H1 (cell line): ENCODE measurements at regions not wholly inside any gene's neighbourhood (a gene's known extent, or its start where the extent isn't known, plus 50 kb on each side); places are given as distances from the start of the nearest gene placed in this dataset.

Experiments used
- CTCF ChIA-PET: fragments of 300-600 bp; sonication (Branson Sonifier 250); formaldehyde crosslinking; loops from one replicate; lab custom pipeline; 2021; ENCODE audit not compliant: partially characterized antibody; lab: Charles Lee
- POLR2A ChIA-PET: fragments of 300-600 bp; sonication (Branson Sonifier 250); formaldehyde crosslinking; loops from one replicate; lab custom pipeline; 2021; ENCODE audit warnings: inconsistent platforms; ENCODE audit not compliant: partially characterized antibody; lab: Charles Lee
- DNase-seq, 2 experiments: peaks; one replicate each; pipeline versions ENCODE4 v3.0.0 to v3.0.0-alpha.2; 2010 to 2022; ENCODE audit warnings: low spot score in 2 of 2, low read depth in 1 of 2, mixed read lengths in 1 of 2
- FAIRE-seq: peaks from 2 replicates; lab custom pipeline; 2011; peaks lifted over from hg19 to GRCh38; lab: Jason Lieb, UNC
- H2AFZ ChIP-seq: 2 replicates; pipeline ENCODE4 v1.8.1; 2012; ENCODE audit warnings: low read length, inconsistent platforms
- H2AK5ac ChIP-seq: 2 replicates; pipeline ENCODE4 v1.6.1; 2013; ENCODE audit warnings: low read depth, low read length
- H2BK120ac ChIP-seq: replicated peaks from 2 replicates; pipeline ENCODE3; 2013; ENCODE audit warnings: low read depth, low read length, inconsistent platforms
- H2BK12ac ChIP-seq: 2 replicates; pipeline ENCODE4 v1.6.1; 2013; ENCODE audit warnings: low read depth, low read length
- H2BK15ac ChIP-seq: 2 replicates; pipeline ENCODE4 v1.6.1; 2013; ENCODE audit warnings: low read length
- H2BK20ac ChIP-seq: 2 replicates; pipeline ENCODE4 v1.6.1; 2013; ENCODE audit warnings: low read length
- H2BK5ac ChIP-seq: 2 replicates; pipeline ENCODE4 v1.6.1; 2013; ENCODE audit warnings: low read depth, low read length
- H3K14ac ChIP-seq: 2 replicates; pipeline ENCODE4 v1.6.1; 2013; ENCODE audit warnings: inconsistent platforms; ENCODE audit not compliant: insufficient read length
- H3K18ac ChIP-seq: 2 replicates; pipeline ENCODE4 v1.6.1; 2013; ENCODE audit warnings: low read length; ENCODE audit errors: extremely low read depth
- H3K23ac ChIP-seq: 2 replicates; pipeline ENCODE4 v1.6.1; 2013; ENCODE audit warnings: inconsistent platforms; ENCODE audit not compliant: insufficient read length
- H3K23me2 ChIP-seq: 2 replicates; pipeline ENCODE4 v1.6.1; 2013; ENCODE audit warnings: low read depth, low read length
- H3K27ac ChIP-seq: 2 replicates; pipeline ENCODE4 v1.6.1; 2011; ENCODE audit warnings: low read depth, low read length, inconsistent platforms
- H3K27me3 ChIP-seq, 4 experiments: replicated peaks in 1 of 4; 1 replicate in 1 of 4; 2 replicates in 3 of 4; pipeline versions ENCODE4 v1.6.1 to v1.8.1; 2011 to 2013; ENCODE audit warnings: low read length in 3 of 4, mild to moderate bottlenecking in 3 of 4, inconsistent platforms in 2 of 4, mixed read lengths in 2 of 4, moderate library complexity in 1 of 4; ENCODE audit not compliant: control insufficient read depth in 3 of 4, insufficient read depth in 3 of 4; ENCODE audit errors: extremely low read depth in 1 of 4
- H3K36me3 ChIP-seq, 4 experiments: 2 replicates each; pipeline versions ENCODE4 v1.6.1 to v1.8.1; 2011 to 2013; ENCODE audit warnings: mild to moderate bottlenecking in 4 of 4, low read length in 3 of 4, moderate library complexity in 2 of 4, control low read depth in 1 of 4, inconsistent platforms in 1 of 4; ENCODE audit not compliant: insufficient read depth in 4 of 4, control insufficient read depth in 2 of 4
- H3K4ac ChIP-seq: replicated peaks from 2 replicates; pipeline ENCODE3; 2013; ENCODE audit warnings: low read length, low read depth, mixed read lengths, inconsistent platforms; ENCODE audit not compliant: insufficient read length
- H3K4me1 ChIP-seq, 4 experiments: replicated peaks in 1 of 4; 1 replicate in 1 of 4; 2 replicates in 3 of 4; pipeline versions ENCODE4 v1.6.1 to v1.8.1; 2011 to 2013; ENCODE audit warnings: low read length in 3 of 4, inconsistent platforms in 2 of 4, mixed read lengths in 1 of 4; ENCODE audit not compliant: insufficient read depth in 4 of 4, control insufficient read depth in 3 of 4
- H3K4me2 ChIP-seq, 2 experiments: 2 replicates each; pipeline versions ENCODE4 v1.6.1 to v1.8.1; 2011 to 2013; ENCODE audit warnings: low read depth in 2 of 2, low read length in 2 of 2, control low read depth in 1 of 2, inconsistent platforms in 1 of 2, mild to moderate bottlenecking in 1 of 2; ENCODE audit not compliant: insufficient read depth in 1 of 2
- H3K4me3 ChIP-seq, 4 experiments: fragments of 200-600, 300-600 bp in 1 of 4; sonication (generic), shearing (Covaris generic), sonication (Bioruptor Twin) in 1 of 4; 2 replicates each; pipeline versions ENCODE4 v1.5.1 to v1.8.1; 2011 to 2016; ENCODE audit warnings: low read length in 4 of 4, low read depth in 3 of 4, control low read depth in 2 of 4, inconsistent platforms in 2 of 4, mild to moderate bottlenecking in 2 of 4, mixed read lengths in 1 of 4, moderate library complexity in 1 of 4; ENCODE audit not compliant: insufficient read depth in 2 of 4; ENCODE audit errors: extremely low read depth in 1 of 4
- H3K56ac ChIP-seq: replicated peaks from 2 replicates; pipeline ENCODE3; 2013; ENCODE audit warnings: low read depth, mild to moderate bottlenecking, mixed read lengths, low read length, inconsistent platforms; ENCODE audit not compliant: insufficient read length
- H3K79me1 ChIP-seq: 2 replicates; pipeline ENCODE4 v1.6.1; 2013; ENCODE audit warnings: low read depth, low read length, control low read depth
- H3K79me2 ChIP-seq, 2 experiments: 2 replicates each; pipeline versions ENCODE4 v1.6.1 to v1.8.1; 2012 to 2013; ENCODE audit warnings: low read length in 2 of 2, mild to moderate bottlenecking in 2 of 2, inconsistent platforms in 1 of 2; ENCODE audit not compliant: insufficient read depth in 2 of 2, control insufficient read depth in 1 of 2
- H3K9ac ChIP-seq, 4 experiments: replicated peaks in 1 of 4; 1 replicate in 1 of 4; 2 replicates in 3 of 4; pipeline versions ENCODE4 v1.6.1 to v1.8.1; 2011 to 2013; ENCODE audit warnings: low read depth in 3 of 4, low read length in 3 of 4, control low read depth in 2 of 4, mild to moderate bottlenecking in 2 of 4, moderate library complexity in 2 of 4, inconsistent platforms in 1 of 4; ENCODE audit errors: extremely low read depth in 1 of 4
- H3K9me3 ChIP-seq, 2 experiments: 2 replicates each; pipeline versions ENCODE4 v1.6.1 to v1.8.1; 2012 to 2013; ENCODE audit warnings: mild to moderate bottlenecking in 2 of 2, moderate library complexity in 2 of 2, control low read depth in 1 of 2, inconsistent platforms in 1 of 2, low read depth in 1 of 2, low read length in 1 of 2, mixed read lengths in 1 of 2; ENCODE audit not compliant: insufficient read depth in 2 of 2
- H4K20me1 ChIP-seq, 2 experiments: replicated peaks in 1 of 2; 2 replicates each; pipeline versions ENCODE3 to v1.8.1; 2011 to 2013; ENCODE audit warnings: inconsistent platforms in 2 of 2, low read length in 2 of 2, mild to moderate bottlenecking in 1 of 2; ENCODE audit not compliant: insufficient read depth in 2 of 2, control insufficient read depth in 1 of 2
- H4K5ac ChIP-seq: 2 replicates; pipeline ENCODE4 v1.6.1; 2013; ENCODE audit warnings: low read length, low read depth, mixed read lengths, inconsistent platforms; ENCODE audit not compliant: insufficient read length
- H4K8ac ChIP-seq: 2 replicates; pipeline ENCODE4 v1.8.0; 2013; ENCODE audit warnings: mild to moderate bottlenecking, moderate library complexity, low read length, inconsistent platforms; ENCODE audit not compliant: insufficient read depth; ENCODE audit errors: extremely low read depth
- H4K91ac ChIP-seq: replicated peaks from 2 replicates; pipeline ENCODE3; 2013; ENCODE audit warnings: low read length, mixed read lengths, inconsistent platforms; ENCODE audit not compliant: insufficient read length
- CTBP2 ChIP-seq: IDR thresholded peaks from 2 replicates; pipeline ENCODE4 v1.7.0; 2011; ENCODE audit warnings: borderline replicate concordance, mild to moderate bottlenecking, moderate library complexity, mixed read lengths, low read length; ENCODE audit not compliant: insufficient read depth, insufficient read length
- POU5F1 ChIP-seq: IDR thresholded peaks from 2 replicates; pipeline ENCODE4 v1.6.1; 2011; ENCODE audit warnings: low read depth, mild to moderate bottlenecking, low read length, moderate library complexity
- RFX5 ChIP-seq: IDR thresholded peaks from 2 replicates; pipeline ENCODE4 v1.6.1; 2011; ENCODE audit warnings: low read depth, low read length, improper control_type of control experiment, borderline replicate concordance
- RNF2 ChIP-seq: fragments of 200-900, 300-1000 bp; sonication (generic); IDR thresholded peaks from 2 replicates; pipeline ENCODE4 v1.7.1; 2016; ENCODE audit warnings: borderline replicate concordance, low read depth, mild to moderate bottlenecking, antibody characterized with exemption, low read length; ENCODE audit not compliant: poor library complexity, severe bottlenecking; ENCODE audit errors: missing control alignments
- SP2 ChIP-seq: IDR thresholded peaks from 2 replicates; pipeline ENCODE4 v1.6.1; 2012; ENCODE audit warnings: mild to moderate bottlenecking, low read length, inconsistent platforms
- SUZ12 ChIP-seq: fragments of 200-600 bp; sonication (generic); IDR thresholded peaks from 2 replicates; pipeline ENCODE4 v1.6.1; 2012; ENCODE audit warnings: mild to moderate bottlenecking, inconsistent platforms, low read length, moderate library complexity, mixed read lengths
- TCF12 ChIP-seq: IDR thresholded peaks from 2 replicates; pipeline ENCODE4 v1.6.1; 2011; ENCODE audit warnings: low read depth, mild to moderate bottlenecking, low read length
- YY1 ChIP-seq: IDR thresholded peaks from 2 replicates; pipeline ENCODE4 v1.6.1; 2011; ENCODE audit warnings: low read depth, mild to moderate bottlenecking, low read length
- WGBS, 2 experiments: shearing (Covaris generic) in 1 of 2; methylation state at CpG; one replicate each; pipeline versions ENCODE4 v1.1.6 to v1.1.7; 2013 to 2015; ENCODE audit warnings: low lambda C conversion rate in 2 of 2, mixed read lengths in 2 of 2, inconsistent platforms in 1 of 2, low coverage in 1 of 2, missing lambda C conversion rate in 1 of 2; ENCODE audit not compliant: insufficient replicate concordance in 2 of 2, insufficient coverage in 1 of 2, insufficient read length in 1 of 2; ENCODE audit errors: extremely low coverage in 1 of 2, missing lambda C conversion rate in 1 of 2; 5-methylcytosine and 5-hydroxymethylcytosine counted together

GRCh38 chr3:135491491-135492205 lies 473.9 kb upstream of the PPP2R3A start:
- POLR2A ChIA-PET: interaction anchor here (0.9 kb wide), 1 partner anchor 167 kb away, joined by 3 read pairs; no protein-coding TSS in a partner anchor
- 85% methylated on average over 5 of the region's 5 CpGs; no CpG with 5 or more reads in 1 of the 2 experiments for WGBS, 2 experiments

More at GRCh38 chr3:135491491-135492205, 473.9 kb upstream of the PPP2R3A start:
- Histone ChIP-seq H4K20me1 (no peaks in the 10 kb centered on the region), H2BK5ac (no peak overlapping the region), H3K27ac (no peak overlapping the region), H4K8ac (no peak overlapping the region), H2BK12ac (no peak overlapping the region), H3K56ac (no peak overlapping the region), H3K9me3 (no peaks in the 10 kb centered on the region), H3K27me3 (no peaks in the 10 kb centered on the region), H3K4me2 (no peak overlapping the region), H2AFZ (0 out of 2 replicates have a peak overlapping the region, but pooled peaks have one; percentile 67), H4K91ac (no peak overlapping the region), H3K79me2 (no peaks in the 10 kb centered on the region), H3K4me3 (no peak overlapping the region), H3K79me1 (no peaks in the 10 kb centered on the region), H3K4ac (no peak overlapping the region), H3K23ac (no peak overlapping the region), H2BK120ac (no peak overlapping the region), H3K4me1 (no peaks in the 10 kb centered on the region), H3K23me2 (no peaks in the 10 kb centered on the region), H2AK5ac (no peak overlapping the region), H2BK20ac (no peak overlapping the region), H2BK15ac (no peak overlapping the region), H4K5ac (no peak overlapping the region), H3K9ac (no peak overlapping the region), H3K14ac (no peak overlapping the region), H3K18ac (no peak overlapping the region), H3K36me3 (no peaks in the 10 kb centered on the region)
- CTCF ChIA-PET: no interaction called here
- no peak for TF ChIP-seq POU5F1
- no peak for TF ChIP-seq TCF12
- no peak for TF ChIP-seq RFX5
- no peak for TF ChIP-seq SUZ12
- no peak for TF ChIP-seq SP2
- no peak for TF ChIP-seq YY1
- TF ChIP-seq CTBP2: no peak
- no peak for TF ChIP-seq RNF2
- DNase-seq (peak in 1 of 2 experiments; percentile 4), FAIRE-seq (no peak)
